HUES48 (cell line): ENCODE measurements at regions not wholly inside any gene's neighbourhood (a gene's known extent, or its start where the extent isn't known, plus 50 kb on each side); places are given as distances from the start of the nearest gene placed in this dataset.

ENCODE experiments used
- H3K27ac ChIP-seq: one replicate; pipeline ENCODE4 v1.7.0; 2013; ENCODE audit warnings: low read depth, low read length, inconsistent platforms
- H3K27me3 ChIP-seq: 2 replicates; pipeline ENCODE4 v1.6.1; 2013; ENCODE audit warnings: mild to moderate bottlenecking, low read length; ENCODE audit not compliant: control insufficient read depth, insufficient read depth
- H3K36me3 ChIP-seq: 2 replicates; pipeline ENCODE4 v1.6.1; 2013; ENCODE audit warnings: low read length; ENCODE audit not compliant: control insufficient read depth, insufficient read depth
- H3K4me1 ChIP-seq: 2 replicates; pipeline ENCODE4 v1.6.1; 2013; ENCODE audit warnings: mild to moderate bottlenecking, low read length; ENCODE audit not compliant: control insufficient read depth, insufficient read depth
- H3K4me3 ChIP-seq: 2 replicates; pipeline ENCODE4 v1.5.1; 2013; ENCODE audit warnings: mild to moderate bottlenecking, low read depth, low read length
- H3K9ac ChIP-seq: 2 replicates; pipeline ENCODE4 v1.6.1; 2013; ENCODE audit warnings: mild to moderate bottlenecking, low read depth, low read length, moderate library complexity
- H3K9me3 ChIP-seq: 2 replicates; pipeline ENCODE4 v1.6.1; 2013; ENCODE audit warnings: low read length; ENCODE audit not compliant: control insufficient read depth, insufficient read depth

DNA sequence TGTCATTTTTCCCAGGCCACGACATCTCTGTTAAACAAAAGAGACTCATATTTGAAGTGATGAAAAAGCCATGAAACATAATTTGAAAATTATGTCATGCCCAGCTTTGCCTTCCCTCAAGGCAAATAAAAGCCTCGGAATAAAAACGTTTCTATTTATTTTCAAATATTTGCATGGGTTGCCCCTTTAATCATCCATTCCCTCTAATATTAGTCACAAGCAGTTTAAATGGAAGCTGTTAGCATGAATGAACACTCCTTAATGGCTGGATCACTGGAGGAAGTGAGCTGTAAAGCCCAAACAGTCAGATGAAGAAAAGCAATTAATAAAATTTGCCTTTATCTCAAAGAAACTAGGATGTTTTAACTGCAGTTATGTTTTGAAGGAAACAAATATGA lies 69.3 kb upstream of the STMND1 start:
- Histone ChIP-seq H3K9ac (no peak overlapping the region), H3K27ac (no peak overlapping the region), H3K4me1 (no peaks in the 10 kb centered on the region), H3K36me3 (no peaks in the 10 kb centered on the region), H3K9me3 (0 out of 2 replicates have a peak, but pooled peaks cover 3% of the 10 kb centered on the region), H3K27me3 (no peaks in the 10 kb centered on the region), H3K4me3 (no peak overlapping the region)

DNA sequence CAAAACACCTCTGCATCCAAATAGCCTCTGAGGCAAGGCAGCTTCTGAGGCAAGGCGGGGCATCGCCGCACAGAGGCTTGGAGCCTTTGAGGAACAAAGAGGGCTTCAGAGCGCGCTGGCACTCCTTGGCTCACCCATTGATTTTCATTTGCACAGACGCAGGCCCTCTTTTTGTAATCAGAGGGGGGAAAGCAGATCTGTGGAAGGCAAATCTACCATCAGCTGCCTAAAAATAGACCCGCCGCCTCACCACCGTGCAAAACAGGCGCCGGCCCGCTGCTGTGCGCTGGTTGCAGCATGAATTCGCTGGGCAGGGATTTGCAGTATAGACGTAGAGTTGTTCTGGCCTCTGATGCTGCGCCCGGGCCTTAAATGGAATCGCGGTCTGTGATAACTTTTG lies 69.9 kb upstream of the STMND1 start:
- no peak overlapping the region for H3K9ac ChIP-seq
- no peak overlapping the region for H3K27ac ChIP-seq
- H3K4me1 ChIP-seq = no peaks in the 10 kb centered on the region
- H3K4me3 ChIP-seq = no peak overlapping the region
- 0 out of 2 replicates have a peak, but pooled peaks cover 3% of the 10 kb centered on the region for H3K9me3 ChIP-seq
- H3K27me3 ChIP-seq = no peaks in the 10 kb centered on the region
- H3K36me3 ChIP-seq = no peaks in the 10 kb centered on the region

DNA sequence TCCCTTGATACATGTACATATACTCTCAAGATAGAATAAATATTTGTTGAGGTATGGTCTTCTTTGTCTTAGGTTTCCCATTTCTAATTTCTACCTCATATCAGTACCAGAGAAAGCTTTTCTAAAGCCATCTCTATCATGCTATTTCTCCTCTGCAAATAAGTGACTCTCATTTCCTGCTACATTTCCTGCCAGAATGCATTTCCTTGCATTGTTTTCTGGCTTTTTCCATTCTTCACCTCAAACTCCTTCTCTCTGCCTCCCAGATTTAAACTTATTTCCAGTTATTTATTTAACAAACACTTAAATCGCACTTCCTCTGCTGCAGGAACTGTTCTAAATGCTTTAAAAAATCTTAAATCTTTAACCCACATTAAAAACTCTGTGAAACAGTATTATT lies 74.4 kb upstream of the STMND1 start:
- H3K27ac ChIP-seq = no peak overlapping the region
- H3K4me1 ChIP-seq = no peaks in the 10 kb centered on the region
- no peak overlapping the region for H3K9ac ChIP-seq
- H3K36me3 ChIP-seq = no peaks in the 10 kb centered on the region
- no peak overlapping the region for H3K4me3 ChIP-seq
- peaks cover 16% of the 10 kb centered on the region for H3K9me3 ChIP-seq
- H3K27me3 ChIP-seq = no peaks in the 10 kb centered on the region

DNA sequence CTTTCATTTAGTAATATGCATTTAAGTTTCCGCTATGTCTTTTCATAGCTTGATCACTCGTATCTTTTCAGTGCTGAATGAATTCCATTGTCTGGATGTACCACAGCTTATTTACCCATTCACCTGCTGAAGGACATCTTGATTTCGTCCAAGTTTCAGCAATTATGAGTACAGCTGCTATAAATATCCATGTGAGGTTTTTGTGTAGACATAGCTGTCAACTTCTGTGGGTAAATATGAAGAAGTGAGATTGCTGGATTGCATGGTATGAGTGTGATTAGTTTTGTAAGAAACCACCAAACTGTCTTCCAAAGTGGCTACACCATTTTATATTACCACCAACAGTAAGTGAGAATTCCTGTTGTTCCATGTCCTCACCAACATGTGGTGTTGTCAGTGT lies 79.2 kb upstream of the STMND1 start:
- Histone ChIP-seq H3K27ac (no peak overlapping the region), H3K4me3 (no peak overlapping the region), H3K36me3 (no peaks in the 10 kb centered on the region), H3K4me1 (no peaks in the 10 kb centered on the region), H3K9ac (no peak overlapping the region), H3K27me3 (no peaks in the 10 kb centered on the region), H3K9me3 (peaks cover 13% of the 10 kb centered on the region)

DNA sequence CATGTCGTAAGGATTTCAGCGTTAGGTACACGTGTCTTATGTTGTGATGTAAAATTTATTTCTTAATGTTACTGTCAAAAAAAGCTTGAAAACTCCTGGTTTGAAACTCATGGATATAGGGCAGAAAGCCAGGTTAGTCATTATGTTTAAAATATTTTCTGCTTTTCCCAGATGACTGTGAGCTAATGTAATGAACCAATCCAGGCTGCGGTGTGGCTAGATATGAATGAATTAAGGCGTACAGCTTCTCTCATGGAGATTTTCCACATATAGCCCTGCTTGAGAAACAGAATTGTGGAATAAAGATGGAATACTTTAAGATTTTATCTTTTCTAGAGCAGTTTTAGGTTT lies 80.3 kb upstream of the STMND1 start:
- Histone ChIP-seq H3K36me3 (no peaks in the 10 kb centered on the region), H3K9ac (no peak overlapping the region), H3K27me3 (no peaks in the 10 kb centered on the region), H3K27ac (no peak overlapping the region), H3K9me3 (peaks cover 13% of the 10 kb centered on the region), H3K4me1 (no peaks in the 10 kb centered on the region), H3K4me3 (no peak overlapping the region)

DNA sequence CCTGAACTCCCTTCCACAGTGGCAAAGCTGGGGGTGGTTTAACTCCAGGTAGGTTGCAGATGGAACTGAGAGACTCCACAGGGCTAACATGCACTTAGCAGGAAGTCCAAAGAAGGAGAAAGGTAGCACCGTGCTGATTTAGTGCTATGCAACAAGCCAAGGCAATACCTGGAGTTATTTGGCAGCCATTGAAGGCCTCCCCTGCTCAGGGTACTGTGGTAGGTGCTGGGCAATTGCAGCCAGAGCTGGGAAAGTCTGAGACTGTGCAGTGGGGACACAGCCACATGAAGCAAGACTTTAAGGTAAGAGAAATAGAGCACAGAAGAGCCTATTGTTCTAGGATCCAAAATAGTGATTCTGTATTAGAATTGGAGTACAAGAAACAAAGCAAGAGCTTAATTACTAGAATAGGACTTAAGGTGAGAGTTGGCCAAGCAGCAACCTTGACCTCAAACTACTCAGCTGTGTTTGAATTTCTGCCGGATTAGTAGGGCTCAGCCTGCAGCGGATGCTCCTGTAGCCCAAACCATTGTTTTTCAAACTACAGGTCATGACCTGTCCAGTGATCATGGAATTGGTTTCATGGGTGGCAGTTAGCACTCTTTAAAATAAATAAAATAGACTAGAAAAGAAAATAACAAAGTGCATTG lies 80.8 kb upstream of the STMND1 start:
- Histone ChIP-seq H3K4me3 (no peak overlapping the region), H3K27ac (no peak overlapping the region), H3K4me1 (no peaks in the 10 kb centered on the region), H3K27me3 (no peaks in the 10 kb centered on the region), H3K9me3 (peaks cover 13% of the 10 kb centered on the region), H3K9ac (no peak overlapping the region), H3K36me3 (no peaks in the 10 kb centered on the region)

DNA sequence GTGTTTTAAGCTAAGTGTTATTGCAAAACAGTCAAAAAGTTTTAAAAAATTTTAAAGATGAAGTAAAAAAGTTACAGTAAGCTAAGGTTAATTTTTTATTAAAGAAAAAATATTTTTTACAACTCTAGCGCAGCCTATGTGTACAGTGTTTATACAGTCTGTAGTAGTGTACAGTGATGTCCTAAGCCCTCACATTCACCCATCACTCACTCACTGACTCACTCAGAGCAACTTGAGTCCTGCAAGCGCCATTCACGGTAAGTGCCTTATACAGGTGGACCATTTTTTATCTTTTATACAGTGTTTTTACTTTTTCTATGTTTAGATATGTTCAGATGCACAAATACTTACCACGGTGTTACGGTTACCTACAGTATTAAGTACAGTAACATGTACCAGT lies 83.4 kb upstream of the STMND1 start:
- Histone ChIP-seq H3K36me3 (no peaks in the 10 kb centered on the region), H3K27ac (no peak overlapping the region), H3K4me3 (no peak overlapping the region), H3K4me1 (peaks cover under 1% of the 10 kb centered on the region; the same call in 1 of the 2 replicates), H3K27me3 (no peaks in the 10 kb centered on the region), H3K9me3 (0 out of 2 replicates have a peak, but pooled peaks cover 2% of the 10 kb centered on the region), H3K9ac (no peak overlapping the region)

DNA sequence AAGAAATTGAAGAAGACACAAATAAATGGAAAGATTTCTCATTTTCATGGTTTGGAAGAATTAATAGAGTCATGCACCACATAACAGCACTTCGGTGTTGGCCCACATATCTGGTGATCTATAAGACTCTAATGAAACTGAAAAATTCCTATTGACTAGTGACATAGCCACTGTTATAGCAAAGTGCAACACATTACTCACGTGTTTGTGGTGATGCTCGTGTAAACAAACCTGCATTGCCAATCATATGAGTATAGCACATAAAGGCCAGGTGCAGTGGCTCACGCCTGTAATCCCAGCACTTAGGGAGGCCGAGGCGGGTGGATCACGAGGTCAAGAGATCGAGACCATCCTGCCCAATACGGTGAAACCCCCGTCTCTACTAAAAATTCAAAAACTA lies 84.4 kb upstream of the STMND1 start:
- H3K27me3 ChIP-seq = no peaks in the 10 kb centered on the region
- peaks cover 11% of the 10 kb centered on the region for H3K4me1 ChIP-seq
- no peak overlapping the region for H3K9ac ChIP-seq
- H3K36me3 ChIP-seq = no peaks in the 10 kb centered on the region
- no peak overlapping the region for H3K27ac ChIP-seq
- H3K9me3 ChIP-seq = 0 out of 2 replicates have a peak, but pooled peaks cover 2% of the 10 kb centered on the region
- H3K4me3 ChIP-seq = no peak overlapping the region

DNA sequence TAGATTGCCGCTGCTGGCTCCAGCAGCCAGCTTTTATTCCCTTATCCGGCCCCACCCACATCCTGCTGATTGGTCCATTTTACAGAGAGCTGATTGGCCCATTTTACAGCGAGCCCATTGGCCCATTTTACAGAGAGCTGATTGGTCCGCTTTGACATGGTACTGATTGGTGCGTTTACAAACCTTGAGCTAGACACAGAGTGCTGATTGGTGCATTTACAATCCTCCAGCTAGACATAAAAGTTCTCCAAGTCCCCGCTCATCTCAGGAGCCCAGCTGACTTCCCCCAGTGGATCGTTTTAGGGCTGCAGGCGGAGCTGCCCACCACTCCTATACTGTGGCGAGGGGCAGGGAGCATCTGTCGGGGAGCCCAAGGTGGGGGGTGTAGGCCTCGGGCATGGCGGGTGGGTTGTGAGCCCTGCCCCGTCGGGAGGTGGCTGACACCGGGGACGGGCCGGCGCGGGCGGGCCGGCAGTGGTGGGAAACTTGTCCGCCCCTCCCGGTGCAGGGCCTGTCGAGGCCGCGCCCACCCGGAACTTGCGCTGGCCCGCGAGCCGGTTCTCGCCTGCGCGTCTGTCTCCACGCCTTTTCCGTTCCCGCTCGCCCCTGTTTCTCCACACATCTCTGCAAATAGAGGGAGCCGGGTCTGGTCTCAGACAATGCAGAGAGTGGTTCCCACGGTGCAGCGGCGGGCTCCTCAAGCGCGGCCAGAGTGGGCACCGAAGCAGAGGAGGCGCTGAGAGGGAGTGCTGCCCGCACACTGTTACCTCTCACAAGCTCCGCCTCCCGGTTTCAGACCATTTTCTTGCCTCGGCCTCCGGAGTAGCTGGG lies 86.1 kb upstream of the STMND1 start:
- Histone ChIP-seq H3K36me3 (no peaks in the 10 kb centered on the region), H3K27me3 (no peaks in the 10 kb centered on the region), H3K9me3 (0 out of 2 replicates have a peak, but pooled peaks cover 2% of the 10 kb centered on the region), H3K27ac (no peak overlapping the region), H3K4me3 (peak overlapping the region; percentile 40; the same call in 1 of the 2 replicates), H3K4me1 (peaks cover 16% of the 10 kb centered on the region), H3K9ac (no peak overlapping the region)

DNA sequence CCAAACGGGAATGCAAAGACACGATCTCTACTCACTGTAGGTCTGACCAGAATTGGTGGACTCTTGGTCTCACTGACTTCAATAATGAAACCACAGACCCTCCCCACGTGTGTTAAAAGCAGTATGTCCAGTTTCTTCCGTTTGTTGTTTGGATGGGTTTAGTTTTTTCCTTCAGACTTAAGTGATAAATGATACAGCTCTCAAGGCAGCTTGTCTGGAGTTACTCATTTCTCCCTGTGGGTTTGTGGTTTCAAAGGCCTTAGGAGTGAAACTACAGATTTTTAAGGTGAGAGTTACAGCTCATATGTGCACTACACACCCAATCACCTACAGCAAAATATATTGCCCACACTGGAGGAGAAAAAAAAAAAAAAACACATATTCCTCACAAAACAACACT lies 86.7 kb upstream of the STMND1 start:
- Histone ChIP-seq H3K4me1 (peaks cover 16% of the 10 kb centered on the region), H3K4me3 (no peak overlapping the region)

DNA sequence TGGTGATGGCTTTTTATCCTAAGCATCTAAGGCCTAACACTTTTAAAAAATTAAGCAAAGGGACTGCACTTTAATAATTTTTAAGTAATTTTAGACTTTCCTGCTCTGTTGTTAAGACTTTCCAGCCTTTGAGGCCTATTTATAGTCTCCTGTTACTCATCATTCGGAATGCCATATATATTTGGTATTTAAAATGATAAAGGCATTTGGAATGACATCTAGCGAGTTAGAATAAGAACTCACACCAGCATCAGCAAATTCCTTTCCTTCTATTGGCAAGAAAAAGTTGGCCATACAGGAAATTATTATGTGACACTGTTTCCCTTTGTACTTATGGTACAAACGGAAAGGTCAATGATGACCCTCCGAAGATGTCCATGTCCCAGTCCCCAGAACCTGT lies 88.1 kb upstream of the STMND1 start:
- no peaks in the 10 kb centered on the region for H3K27me3 ChIP-seq
- H3K27ac ChIP-seq = no peak overlapping the region
- H3K9ac ChIP-seq = no peak overlapping the region
- no peaks in the 10 kb centered on the region for H3K36me3 ChIP-seq
- H3K4me3 ChIP-seq = no peak overlapping the region
- 0 out of 2 replicates have a peak, but pooled peaks cover 2% of the 10 kb centered on the region for H3K9me3 ChIP-seq
- peaks cover 16% of the 10 kb centered on the region for H3K4me1 ChIP-seq

More for the DNA sequence above, 86.7 kb upstream of the STMND1 start:
- H3K27me3 ChIP-seq = no peaks in the 10 kb centered on the region
- 0 out of 2 replicates have a peak, but pooled peaks cover 2% of the 10 kb centered on the region for H3K9me3 ChIP-seq
- no peak overlapping the region for H3K9ac ChIP-seq
- H3K36me3 ChIP-seq = no peaks in the 10 kb centered on the region
- no peak overlapping the region for H3K27ac ChIP-seq
